ENCODE measurements at regions not wholly inside any gene's neighbourhood (a gene's known extent, or its start where the extent isn't known, plus 50 kb on each side); places are given as distances from the start of the nearest gene placed in this dataset.

DNA sequence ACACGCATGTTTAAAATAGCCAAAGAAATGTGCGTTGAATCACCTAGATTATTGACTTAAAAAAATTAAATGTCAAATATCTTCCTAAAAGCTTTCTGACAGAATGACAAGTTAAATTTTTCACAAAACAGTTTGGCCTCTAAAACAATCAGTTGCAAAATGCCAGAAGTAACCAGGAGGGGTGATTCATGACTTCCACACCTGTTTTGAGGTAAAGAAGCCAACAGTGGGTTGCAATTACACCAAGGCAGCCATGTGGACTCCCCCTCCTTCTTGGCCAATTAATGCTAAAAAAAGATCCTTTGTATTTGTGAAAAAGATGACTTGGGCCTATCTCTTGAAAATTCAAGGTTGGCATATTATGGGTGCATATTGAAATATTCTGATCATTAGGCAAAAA is 424.8 kb downstream of the CBLN4 start:
- TF ChIP-seq CTCF (IDR thresholded peaks at IDR 0.05) (no peak), POLR2A (IDR thresholded peaks at IDR 0.05) (no peak), EP300 (IDR thresholded peaks at IDR 0.05) (no peak)
